IMR-90 (cell line): ENCODE measurements at regions not wholly inside any gene's neighbourhood (a gene's known extent, or its start where the extent isn't known, plus 50 kb on each side); places are given as distances from the start of the nearest gene placed in this dataset.

Experiments
- ATAC-seq: fragments of 200-7000 bp; cut with Tn5 transposase; 2 replicates; pipeline ENCODE4 v1.9.1; 2020; ENCODE audit warnings: low read depth, mild to moderate bottlenecking, moderate library complexity
- BruUV-seq: library from RNA; stranded (reverse); fragments of 400-500 nt; replicated peaks from 2 replicates; lab custom pipeline; 2021; lab: Mats Ljungman, UMichigan
- CTCF ChIA-PET: fragments of 300-600 bp; formaldehyde crosslinking; extraction: SDS; loops from one replicate; lab custom pipeline; 2021; ENCODE audit warnings: antibody characterized with exemption; lab: Yijun Ruan, JAX
- POLR2A ChIA-PET: fragments of 300-600 bp; sonication (Branson Sonifier 250); formaldehyde crosslinking; loops from one replicate; lab custom pipeline; 2022; ENCODE audit warnings: antibody characterized with exemption; ENCODE audit not compliant: unreplicated experiment; lab: Charles Lee
- DNase-seq: peaks from one replicate; pipeline ENCODE4 v3.0.0; 2013
- H2AFZ ChIP-seq: replicated peaks from 2 replicates; pipeline ENCODE3; 2013; ENCODE audit warnings: low read length, mild to moderate bottlenecking; ENCODE audit not compliant: poor library complexity
- H2AK5ac ChIP-seq: 2 replicates; pipeline ENCODE4 v1.6.1; 2013; ENCODE audit warnings: low read depth, low read length, inconsistent platforms
- H2AK9ac ChIP-seq: replicated peaks from 2 replicates; pipeline ENCODE3; 2013; ENCODE audit warnings: mild to moderate bottlenecking, low read depth, low read length, moderate library complexity; ENCODE audit not compliant: poor library complexity
- H2BK120ac ChIP-seq: 2 replicates; pipeline ENCODE4 v1.6.1; 2013; ENCODE audit warnings: low read depth, low read length, inconsistent platforms
- H2BK15ac ChIP-seq: 3 replicates; pipeline ENCODE4 v1.6.1; 2013; ENCODE audit warnings: low read depth, low read length, inconsistent platforms
- H2BK20ac ChIP-seq: 2 replicates; pipeline ENCODE4 v1.6.1; 2013; ENCODE audit warnings: low read depth, mild to moderate bottlenecking, inconsistent platforms, low read length, moderate library complexity
- H2BK5ac ChIP-seq: 2 replicates; pipeline ENCODE4 v1.6.1; 2013; ENCODE audit warnings: mild to moderate bottlenecking, low read depth, low read length, inconsistent platforms; ENCODE audit not compliant: poor library complexity, severe bottlenecking
- H3K14ac ChIP-seq: replicated peaks from 2 replicates; pipeline ENCODE4 v1.6.1; 2013; ENCODE audit warnings: low read depth, low read length, inconsistent platforms
- H3K18ac ChIP-seq: 2 replicates; pipeline ENCODE4 v1.6.1; 2013; ENCODE audit warnings: low read depth, low read length, control low read depth
- H3K23ac ChIP-seq: 2 replicates; pipeline ENCODE4 v1.6.1; 2013; ENCODE audit warnings: low read depth, low read length, inconsistent platforms
- H3K27ac ChIP-seq: 2 replicates; pipeline ENCODE4 v1.5.1; 2013; ENCODE audit warnings: mild to moderate bottlenecking, control low read depth, low read length; ENCODE audit not compliant: insufficient read depth
- H3K27me3 ChIP-seq: 2 replicates; pipeline ENCODE4 v1.6.1; 2013; ENCODE audit warnings: low read length; ENCODE audit not compliant: control insufficient read depth, insufficient read depth
- H3K36me3 ChIP-seq: 2 replicates; pipeline ENCODE4 v1.6.1; 2013; ENCODE audit warnings: low read length, mixed read lengths; ENCODE audit not compliant: control insufficient read depth, insufficient read depth
- H3K4ac ChIP-seq: 2 replicates; pipeline ENCODE4 v1.6.1; 2013; ENCODE audit warnings: low read depth, low read length, inconsistent platforms
- H3K4me1 ChIP-seq: 2 replicates; pipeline ENCODE4 v1.6.1; 2013; ENCODE audit warnings: low read length, mixed read lengths; ENCODE audit not compliant: control insufficient read depth, insufficient read depth
- H3K4me2 ChIP-seq: 2 replicates; pipeline ENCODE4 v1.6.1; 2013; ENCODE audit warnings: low read depth, mild to moderate bottlenecking, control low read depth, low read length, moderate library complexity
- H3K4me3 ChIP-seq: 2 replicates; pipeline ENCODE4 v1.5.1; 2013; ENCODE audit warnings: low read depth, mild to moderate bottlenecking, control low read depth, low read length, moderate library complexity; ENCODE audit not compliant: insufficient read depth
- H3K56ac ChIP-seq: 2 replicates; pipeline ENCODE4 v1.6.1; 2013; ENCODE audit warnings: low read length, inconsistent platforms; ENCODE audit not compliant: insufficient read depth; ENCODE audit errors: extremely low read depth
- H3K79me1 ChIP-seq, 2 experiments: 2 replicates each; pipeline ENCODE4 v1.6.1; 2013; ENCODE audit warnings: low read length in 2 of 2, inconsistent platforms in 1 of 2, low read depth in 1 of 2
- H3K9ac ChIP-seq: 2 replicates; pipeline ENCODE4 v1.6.1; 2013; ENCODE audit warnings: low read depth, low read length, control low read depth
- H3K9me1 ChIP-seq: 2 replicates; pipeline ENCODE4 v1.6.1; 2013; ENCODE audit warnings: low read length, inconsistent platforms; ENCODE audit not compliant: insufficient read depth
- H3K9me3 ChIP-seq: 2 replicates; pipeline ENCODE4 v1.6.1; 2013; ENCODE audit warnings: low read length; ENCODE audit not compliant: control insufficient read depth, insufficient read depth
- H4K20me1 ChIP-seq: 2 replicates; pipeline ENCODE4 v1.6.1; 2013; ENCODE audit warnings: low read length, inconsistent platforms; ENCODE audit not compliant: insufficient read depth
- H4K5ac ChIP-seq: 2 replicates; pipeline ENCODE4 v1.6.1; 2013; ENCODE audit warnings: mild to moderate bottlenecking, low read depth, low read length, control low read depth
- H4K8ac ChIP-seq, 2 experiments: 2 replicates each; pipeline ENCODE4 v1.6.1; 2013; ENCODE audit warnings: low read depth in 2 of 2, low read length in 2 of 2, control low read depth in 1 of 2, inconsistent platforms in 1 of 2
- H4K91ac ChIP-seq: 2 replicates; pipeline ENCODE4 v1.6.1; 2013; ENCODE audit warnings: low read depth, low read length, inconsistent platforms; ENCODE audit not compliant: insufficient read depth
- BHLHE40 ChIP-seq: fragments of 150-350 bp; IDR thresholded peaks from 2 replicates; pipeline ENCODE4 v1.6.1; 2016; ENCODE audit warnings: mild to moderate bottlenecking, low read depth, low read length
- CEBPB ChIP-seq: IDR thresholded peaks from 2 replicates; pipeline ENCODE4 v1.6.1; 2012; ENCODE audit warnings: low read depth, low read length, improper control_type of control experiment
- CHD1 ChIP-seq: IDR thresholded peaks from 2 replicates; pipeline ENCODE4 v1.6.1; 2012; ENCODE audit warnings: low read depth, low read length, improper control_type of control experiment
- MAFK ChIP-seq: IDR thresholded peaks from 2 replicates; pipeline ENCODE4 v1.6.1; 2012; ENCODE audit warnings: low read depth, low read length, improper control_type of control experiment
- RFX5 ChIP-seq: IDR thresholded peaks from 2 replicates; pipeline ENCODE4 v1.8.0; 2012; ENCODE audit warnings: low read depth, mild to moderate bottlenecking, low read length, moderate library complexity
- WGBS, 2 experiments: methylation state at CpG; one replicate each; pipeline versions ENCODE4 v1.1.5 to v1.1.7; 2013; ENCODE audit warnings: missing lambda C conversion rate in 2 of 2; ENCODE audit not compliant: insufficient read length in 1 of 2; ENCODE audit errors: extremely low coverage in 2 of 2; 5-methylcytosine and 5-hydroxymethylcytosine counted together
- dilution Hi-C: fragments of 300-500 bp; cut with HindIII; formaldehyde crosslinking; loops from one replicate; pipeline ENCODE4 v1.14.3; 2018; ENCODE audit warnings: low sequenced_read_pairs; ENCODE audit not compliant: unreplicated experiment
- in situ Hi-C: fragments of 300-500 bp; cut with MboI; formaldehyde crosslinking; loops from 3 replicates; pipeline ENCODE4 v1.14.3; 2019; ENCODE audit warnings: low sequenced_read_pairs, inconsistent platforms, mixed read lengths
- intact Hi-C: fragments of 100-400 bp; cut with micrococcal nuclease; formaldehyde crosslinking; loops from 2 replicates; pipeline ENCODE4 v1.10.0; 2022
- TF ChIP-seq, protein P1 (sequence below): conservative IDR thresholded peaks from 2 replicates; pipeline ENCODE4 v1.5.1; 2012; ENCODE audit warnings: mild to moderate bottlenecking, low read depth, low read length, improper control_type of control experiment
- TF ChIP-seq, protein P2 (sequence below): fragments of 150-350 bp; IDR thresholded peaks from 2 replicates; pipeline ENCODE4 v1.6.1; 2017; ENCODE audit warnings: mild to moderate bottlenecking, antibody characterized with exemption, low read length, low read depth

DNA sequence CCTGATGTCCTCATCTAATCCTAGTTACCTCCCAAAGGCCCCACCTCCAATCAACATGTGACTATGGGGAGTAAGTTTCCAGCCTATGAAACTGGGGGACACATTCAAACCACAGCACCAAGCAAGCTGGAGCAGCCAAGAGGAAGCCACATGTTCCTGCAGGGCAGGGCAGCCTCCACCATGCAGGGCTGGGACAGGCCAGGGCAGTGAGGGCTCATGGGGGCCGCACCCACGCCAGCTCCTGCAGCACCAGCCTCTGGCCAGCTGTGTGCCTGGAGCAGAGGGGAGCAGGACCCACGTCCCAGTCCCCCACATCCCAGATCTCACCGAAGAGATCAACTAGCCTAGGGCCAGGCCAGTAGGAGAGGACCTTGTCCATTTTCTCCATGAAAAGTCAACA is 85.9 kb upstream of the INSIG1 start:
- no peaks in the 10 kb centered on the region for H4K20me1 ChIP-seq
- no CpG with 5 or more reads among the region's 4 CpGs for WGBS, 2 experiments
- H3K14ac ChIP-seq: no peak overlapping the region
- H3K4me2 ChIP-seq: no peak overlapping the region
- H2AFZ ChIP-seq: peak overlapping the region; percentile 64
- no peaks in the 10 kb centered on the region for H3K27me3 ChIP-seq
- H2BK120ac ChIP-seq: peak overlapping the region; percentile 53; the same call in 1 of the 2 replicates
- no TSS peak for BruUV-seq
- no peak overlapping the region for H3K27ac ChIP-seq
- H2BK20ac ChIP-seq: 0 out of 2 replicates have a peak overlapping the region, but pooled peaks have one; percentile 46
- H3K79me1 ChIP-seq: no peaks in the 10 kb centered on the region
- ChIA-PET CTCF (no interaction called here), POLR2A (no interaction called here)
- H3K4me3 ChIP-seq: no peak overlapping the region
- no peak overlapping the region for H3K4ac ChIP-seq
- dilution Hi-C loops: no loop called here
- no peak for ATAC-seq
- no peak for DNase-seq
- no peak overlapping the region for H4K8ac ChIP-seq
- in situ Hi-C loops: no loop called here
- H4K91ac ChIP-seq: no peak overlapping the region
- peaks cover 10% of the 10 kb centered on the region for H3K4me1 ChIP-seq
- TF ChIP-seq, protein P1, sequence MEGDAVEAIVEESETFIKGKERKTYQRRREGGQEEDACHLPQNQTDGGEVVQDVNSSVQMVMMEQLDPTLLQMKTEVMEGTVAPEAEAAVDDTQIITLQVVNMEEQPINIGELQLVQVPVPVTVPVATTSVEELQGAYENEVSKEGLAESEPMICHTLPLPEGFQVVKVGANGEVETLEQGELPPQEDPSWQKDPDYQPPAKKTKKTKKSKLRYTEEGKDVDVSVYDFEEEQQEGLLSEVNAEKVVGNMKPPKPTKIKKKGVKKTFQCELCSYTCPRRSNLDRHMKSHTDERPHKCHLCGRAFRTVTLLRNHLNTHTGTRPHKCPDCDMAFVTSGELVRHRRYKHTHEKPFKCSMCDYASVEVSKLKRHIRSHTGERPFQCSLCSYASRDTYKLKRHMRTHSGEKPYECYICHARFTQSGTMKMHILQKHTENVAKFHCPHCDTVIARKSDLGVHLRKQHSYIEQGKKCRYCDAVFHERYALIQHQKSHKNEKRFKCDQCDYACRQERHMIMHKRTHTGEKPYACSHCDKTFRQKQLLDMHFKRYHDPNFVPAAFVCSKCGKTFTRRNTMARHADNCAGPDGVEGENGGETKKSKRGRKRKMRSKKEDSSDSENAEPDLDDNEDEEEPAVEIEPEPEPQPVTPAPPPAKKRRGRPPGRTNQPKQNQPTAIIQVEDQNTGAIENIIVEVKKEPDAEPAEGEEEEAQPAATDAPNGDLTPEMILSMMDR: no peak
- TF ChIP-seq CHD1 (no peak), MAFK (no peak), BHLHE40 (no peak), CEBPB (no peak), RFX5 (no peak)
- TF ChIP-seq, protein P2, sequence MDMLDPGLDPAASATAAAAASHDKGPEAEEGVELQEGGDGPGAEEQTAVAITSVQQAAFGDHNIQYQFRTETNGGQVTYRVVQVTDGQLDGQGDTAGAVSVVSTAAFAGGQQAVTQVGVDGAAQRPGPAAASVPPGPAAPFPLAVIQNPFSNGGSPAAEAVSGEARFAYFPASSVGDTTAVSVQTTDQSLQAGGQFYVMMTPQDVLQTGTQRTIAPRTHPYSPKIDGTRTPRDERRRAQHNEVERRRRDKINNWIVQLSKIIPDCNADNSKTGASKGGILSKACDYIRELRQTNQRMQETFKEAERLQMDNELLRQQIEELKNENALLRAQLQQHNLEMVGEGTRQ: no peak
- H3K9me1 ChIP-seq: peaks cover 15% of the 10 kb centered on the region
- H3K9me3 ChIP-seq: no peaks in the 10 kb centered on the region
- no peak overlapping the region for H3K23ac ChIP-seq
- H2AK5ac ChIP-seq: no peak overlapping the region; the same call in none of the 2 replicates
- H2BK15ac ChIP-seq: no peak overlapping the region
- H3K56ac ChIP-seq: no peak overlapping the region
- no peak overlapping the region for H4K5ac ChIP-seq
- H2BK5ac ChIP-seq: no peak overlapping the region
- H3K9ac ChIP-seq: no peak overlapping the region
- no peaks in the 10 kb centered on the region for H3K36me3 ChIP-seq
- H3K18ac ChIP-seq: no peak overlapping the region
- intact Hi-C loops: no loop called here
- H2AK9ac ChIP-seq: no peak overlapping the region
